ENCODE measurements at regions not wholly inside any gene's neighbourhood (a gene's known extent, or its start where the extent isn't known, plus 50 kb on each side); places are given as distances from the start of the nearest gene placed in this dataset.

DNA sequence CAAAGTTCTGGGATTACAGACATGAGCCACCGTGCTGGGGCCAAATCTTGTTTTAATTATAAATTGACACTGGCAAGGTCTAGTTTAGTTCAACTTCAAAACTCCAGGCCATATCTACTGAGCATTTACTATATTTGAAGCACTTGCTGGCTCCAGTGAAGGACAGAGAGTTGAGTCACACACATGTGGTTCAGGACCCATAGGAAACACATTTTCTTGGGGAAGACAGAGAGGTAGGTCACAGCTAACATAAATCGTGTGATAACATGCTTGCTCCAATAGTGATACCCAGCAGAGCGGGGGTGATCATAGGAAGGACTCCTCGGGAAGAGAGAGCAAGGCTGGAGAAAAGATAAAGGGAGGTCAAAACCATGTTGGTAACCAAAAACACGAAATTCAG is 170.6 kb upstream of the TSC22D1 start:
- in situ Hi-C loops (cut with MboI; ENCODE audit: low sequenced_read_pairs, unreplicated experiment) = no loop called here
- no peak for TF ChIP-seq CTCF (IDR thresholded peaks at IDR 0.05; ENCODE audit: borderline replicate concordance, control extremely low read depth, extremely low read depth, insufficient read depth, missing control alignments)
- no peak for DNase-seq (ENCODE audit: low spot score)

DNA sequence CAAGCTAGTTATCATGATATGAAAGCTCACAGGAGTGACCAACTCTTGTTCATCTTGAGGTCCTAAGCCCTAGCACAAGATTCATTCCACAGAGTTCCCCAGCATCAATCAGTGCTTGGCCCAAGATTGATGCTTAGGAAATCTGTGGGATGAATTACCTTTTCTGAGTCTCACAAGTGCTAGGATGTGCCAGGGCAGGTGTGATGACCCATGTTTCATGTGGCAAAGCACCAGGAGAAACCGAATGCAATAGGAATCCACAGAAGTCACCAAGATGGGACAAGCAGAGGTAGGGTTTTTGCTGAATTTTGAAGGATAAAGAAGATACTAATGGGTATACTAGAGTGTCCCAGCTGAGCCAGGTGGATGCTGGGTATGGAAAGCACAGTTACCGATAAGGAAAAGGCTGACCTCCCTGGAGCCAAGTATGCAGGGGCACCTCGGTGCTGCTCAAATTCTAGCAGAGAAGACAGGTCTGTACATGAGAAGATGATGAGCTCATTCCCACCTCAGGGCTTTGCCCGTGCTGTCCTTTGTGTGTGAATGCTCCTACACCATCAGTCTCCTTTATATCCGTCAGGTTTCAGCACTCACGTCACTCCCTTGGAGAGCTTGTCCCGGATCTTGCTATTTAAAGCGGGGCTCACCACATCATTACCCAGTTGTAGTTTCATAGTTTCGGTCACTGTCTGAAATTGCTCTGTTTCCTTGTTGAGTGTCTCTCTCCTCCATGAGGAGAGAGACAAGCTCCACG is 168.9 kb upstream of the TSC22D1 start:
- no peak for DNase-seq (ENCODE audit: low spot score)
- in situ Hi-C loops (cut with MboI; ENCODE audit: low sequenced_read_pairs, unreplicated experiment) = no loop called here
- TF ChIP-seq CTCF (IDR thresholded peaks at IDR 0.05; ENCODE audit: borderline replicate concordance, control extremely low read depth, extremely low read depth, insufficient read depth, missing control alignments) = no peak

GRCh38 chr13:44739539-44739938 is 163.4 kb upstream of the TSC22D1 start:
- DNase-seq (ENCODE audit: low spot score) = no peak
- TF ChIP-seq CTCF (IDR thresholded peaks at IDR 0.05; ENCODE audit: borderline replicate concordance, control extremely low read depth, extremely low read depth, insufficient read depth, missing control alignments) = no peak
- in situ Hi-C loops (cut with MboI; ENCODE audit: low sequenced_read_pairs, unreplicated experiment) = no loop called here

DNA sequence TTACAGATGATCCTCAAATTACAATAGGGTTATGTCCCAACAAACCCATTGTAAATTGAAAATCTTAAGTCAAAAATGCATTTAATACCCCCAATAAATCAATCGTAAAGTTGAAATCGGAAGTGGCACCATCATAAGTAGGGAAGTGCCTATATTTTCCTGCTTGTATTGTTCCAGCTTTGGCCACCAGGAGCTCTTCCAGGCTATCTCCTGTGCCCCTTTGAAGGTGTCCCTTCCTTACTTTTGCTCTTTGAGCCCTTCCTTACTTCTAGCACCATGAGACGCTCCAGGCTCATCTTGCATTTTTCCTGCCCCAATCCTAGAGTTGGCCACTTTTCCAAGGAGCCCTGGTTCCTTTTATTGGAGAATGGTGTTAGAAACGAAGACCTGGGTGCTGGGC is 163.0 kb upstream of the TSC22D1 start:
- in situ Hi-C loops (cut with MboI; ENCODE audit: low sequenced_read_pairs, unreplicated experiment) = no loop called here
- DNase-seq (ENCODE audit: low spot score) = no peak
- no peak for TF ChIP-seq CTCF (IDR thresholded peaks at IDR 0.05; ENCODE audit: borderline replicate concordance, control extremely low read depth, extremely low read depth, insufficient read depth, missing control alignments)

GRCh38 chr13:44738463-44738862 is 162.3 kb upstream of the TSC22D1 start:
- no peak for DNase-seq (ENCODE audit: low spot score)
- in situ Hi-C loops (cut with MboI; ENCODE audit: low sequenced_read_pairs, unreplicated experiment) = no loop called here
- TF ChIP-seq CTCF (IDR thresholded peaks at IDR 0.05; ENCODE audit: borderline replicate concordance, control extremely low read depth, extremely low read depth, insufficient read depth, missing control alignments) = no peak

DNA sequence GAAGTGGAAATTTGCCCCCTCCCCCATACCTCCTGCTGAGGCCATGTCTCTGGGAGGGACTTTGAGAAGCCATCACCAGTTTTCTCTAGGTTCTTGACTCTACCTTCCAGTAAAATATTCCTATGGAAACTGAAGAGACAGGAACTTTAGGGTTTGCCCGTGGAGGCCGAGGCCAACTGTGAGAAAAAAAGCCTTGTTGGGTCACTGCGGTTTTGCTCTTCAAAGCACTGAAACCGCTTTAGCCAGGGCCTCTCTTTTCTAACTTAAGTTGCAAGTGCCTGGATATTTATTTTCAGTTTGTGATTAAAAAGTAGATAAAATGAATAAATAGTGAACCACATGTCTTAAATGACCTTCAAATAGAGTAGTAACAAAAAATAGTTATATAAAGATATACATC is 159.7 kb upstream of the TSC22D1 start:
- no peak for TF ChIP-seq CTCF (IDR thresholded peaks at IDR 0.05; ENCODE audit: borderline replicate concordance, control extremely low read depth, extremely low read depth, insufficient read depth, missing control alignments)
- DNase-seq (ENCODE audit: low spot score) = no peak
- in situ Hi-C loops (cut with MboI; ENCODE audit: low sequenced_read_pairs, unreplicated experiment) = no loop called here

Data from GM13976 (cell line).